Kidney tubule cell (primary cell): ENCODE measurements at regions not wholly inside any gene's neighbourhood (a gene's known extent, or its start where the extent isn't known, plus 50 kb on each side); places are given as distances from the start of the nearest gene placed in this dataset.

Experiments
- DNase-seq: peaks from one replicate; pipeline ENCODE4 v3.0.0-alpha.2; 2018; ENCODE audit warnings: low spot score

GRCh38 chr18:75677696-75678455, 250.4 kb upstream of the SMIM21 start:
- DNase-seq = no peak

- no peak for DNase-seq
These were observed 233.4 kb upstream of the SMIM21 start for GRCh38 chr18:75660932-75661331.

- no peak for DNase-seq
These were observed 232.1 kb upstream of the SMIM21 start for GRCh38 chr18:75659535-75660023.

- no peak for DNase-seq
These were observed 230.8 kb upstream of the SMIM21 start for GRCh38 chr18:75658330-75658729.

- no peak for DNase-seq
These were observed 229.2 kb upstream of the SMIM21 start for GRCh38 chr18:75656563-75657247.

GRCh38 chr18:75656035-75656434, 228.5 kb upstream of the SMIM21 start:
- DNase-seq = no peak

GRCh38 chr18:75654851-75655751, 227.6 kb upstream of the SMIM21 start:
- no peak for DNase-seq

GRCh38 chr18:75654386-75654785, 226.9 kb upstream of the SMIM21 start:
- DNase-seq = no peak

- DNase-seq = no peak
These were observed 225.0 kb upstream of the SMIM21 start for GRCh38 chr18:75652528-75652927.

- DNase-seq = no peak
These were observed 217.4 kb upstream of the SMIM21 start for GRCh38 chr18:75644871-75645270.

GRCh38 chr18:75643083-75643482, 215.6 kb upstream of the SMIM21 start:
- DNase-seq = no peak

GRCh38 chr18:75639472-75639831, 211.9 kb upstream of the SMIM21 start:
- no peak for DNase-seq

- no peak for DNase-seq
These were observed 211.4 kb upstream of the SMIM21 start for GRCh38 chr18:75638776-75639471.

- DNase-seq = peak; percentile 51
These were observed 210.8 kb upstream of the SMIM21 start for GRCh38 chr18:75638223-75638775.

- peak; percentile 68 for DNase-seq
These were observed 207.6 kb upstream of the SMIM21 start for GRCh38 chr18:75635096-75635495.

GRCh38 chr18:75625966-75626365, 198.5 kb upstream of the SMIM21 start:
- DNase-seq = peak; percentile 41

- no peak for DNase-seq
These were observed 197.4 kb upstream of the SMIM21 start for GRCh38 chr18:75624869-75625268.

- no peak for DNase-seq
These were observed 194.3 kb upstream of the SMIM21 start for GRCh38 chr18:75621818-75622217.

- no peak for DNase-seq
These were observed 190.6 kb upstream of the SMIM21 start for GRCh38 chr18:75618146-75618545.

- DNase-seq = no peak
These were observed 185.0 kb upstream of the SMIM21 start for GRCh38 chr18:75612456-75612855.

GRCh38 chr18:75607701-75608100, 180.2 kb upstream of the SMIM21 start:
- no peak for DNase-seq

- no peak for DNase-seq
These were observed 165.0 kb upstream of the SMIM21 start for GRCh38 chr18:75592527-75592926.
